Left ventricle myocardium inferior (tissue), 1 donor: ENCODE measurements at regions not wholly inside any gene's neighbourhood (a gene's known extent, or its start where the extent isn't known, plus 50 kb on each side); places are given as distances from the start of the nearest gene placed in this dataset.

Experiments
- DNase-seq: peaks from one replicate; pipeline ENCODE4 v3.0.0-alpha.2; 2020
- H3K27ac ChIP-seq: fragments of 200-600 bp; replicated peaks from 2 replicates; pipeline ENCODE4 v1.8.0; 2021
- H3K27me3 ChIP-seq: fragments of 200-600 bp; 2 replicates; pipeline ENCODE4 v1.8.0; 2021; ENCODE audit warnings: low read depth
- H3K36me3 ChIP-seq: fragments of 200-600 bp; 2 replicates; pipeline ENCODE4 v1.8.0; 2021
- H3K4me1 ChIP-seq: fragments of 200-600 bp; 2 replicates; pipeline ENCODE4 v1.8.0; 2021
- H3K4me3 ChIP-seq: fragments of 200-600 bp; 2 replicates; pipeline ENCODE4 v1.8.0; 2021; ENCODE audit warnings: mild to moderate bottlenecking, moderate library complexity
- H3K9me3 ChIP-seq: fragments of 200-600 bp; replicated peaks from 2 replicates; pipeline ENCODE4 v1.8.0; 2021
- CTCF ChIP-seq: fragments of 200-600 bp; IDR thresholded peaks from 2 replicates; pipeline ENCODE4 v1.8.0; 2021; ENCODE audit warnings: antibody characterized with exemption, mild to moderate bottlenecking, borderline replicate concordance
- intact Hi-C: fragments of 100-400 bp; cut with micrococcal nuclease; formaldehyde crosslinking; loops from one replicate; pipeline ENCODE4 v1.11.0; 2022
- donor health status: DM: no; HTN: yes; CAD: no; lungs with severe emphysema.

- no peak for TF ChIP-seq CTCF
- H3K4me3 ChIP-seq: no peak overlapping the region
- H3K27me3 ChIP-seq: peaks cover 10% of the 10 kb centered on the region
- no peaks in the 10 kb centered on the region for H3K36me3 ChIP-seq
- intact Hi-C loops: no loop called here
- DNase-seq: no peak
- no peaks in the 10 kb centered on the region for H3K9me3 ChIP-seq
- H3K4me1 ChIP-seq: no peaks in the 10 kb centered on the region
- H3K27ac ChIP-seq: peak overlapping the region; percentile 21
Measured at GRCh38 chr2:23243073-23243659, 141.8 kb upstream of the KLHL29 start.

- intact Hi-C loops: no loop called here
- Histone ChIP-seq H3K27me3 (no peaks in the 10 kb centered on the region), H3K4me3 (no peak overlapping the region)
Measured at GRCh38 chr2:23244617-23245016, 140.4 kb upstream of the KLHL29 start.

GRCh38 chr2:23246992-23247683 is 137.8 kb upstream of the KLHL29 start:
- H3K4me3 ChIP-seq: no peak overlapping the region
- H3K4me1 ChIP-seq: peaks cover 22% of the 10 kb centered on the region
- TF ChIP-seq CTCF: no peak
- DNase-seq: no peak
- H3K27me3 ChIP-seq: no peaks in the 10 kb centered on the region
- H3K9me3 ChIP-seq: no peaks in the 10 kb centered on the region
- intact Hi-C loops: no loop called here
- no peaks in the 10 kb centered on the region for H3K36me3 ChIP-seq
- no peak overlapping the region for H3K27ac ChIP-seq

More at GRCh38 chr2:23244617-23245016, 140.4 kb upstream of the KLHL29 start:
- H3K4me1 ChIP-seq: peaks cover 10% of the 10 kb centered on the region
- H3K36me3 ChIP-seq: no peaks in the 10 kb centered on the region
- TF ChIP-seq CTCF: no peak
- H3K9me3 ChIP-seq: no peaks in the 10 kb centered on the region
- H3K27ac ChIP-seq: peak overlapping the region; percentile 15
- no peak for DNase-seq

GRCh38 chr2:23248667-23249066 is 136.3 kb upstream of the KLHL29 start:
- Histone ChIP-seq H3K27ac (no peak overlapping the region), H3K27me3 (no peaks in the 10 kb centered on the region), H3K4me1 (peaks cover 22% of the 10 kb centered on the region), H3K36me3 (no peaks in the 10 kb centered on the region), H3K4me3 (no peak overlapping the region), H3K9me3 (no peaks in the 10 kb centered on the region)
- intact Hi-C loops: no loop called here
- TF ChIP-seq CTCF: no peak
- DNase-seq: no peak

GRCh38 chr2:23249348-23249747 is 135.6 kb upstream of the KLHL29 start:
- Histone ChIP-seq H3K4me3 (no peak overlapping the region), H3K27ac (no peak overlapping the region)

More at GRCh38 chr2:23249348-23249747, 135.6 kb upstream of the KLHL29 start:
- no peaks in the 10 kb centered on the region for H3K27me3 ChIP-seq
- intact Hi-C loops: no loop called here
- no peak for TF ChIP-seq CTCF
- H3K9me3 ChIP-seq: no peaks in the 10 kb centered on the region
- no peaks in the 10 kb centered on the region for H3K36me3 ChIP-seq
- H3K4me1 ChIP-seq: peaks cover 22% of the 10 kb centered on the region
- DNase-seq: peak; percentile 57
